ENCODE measurements at regions not wholly inside any gene's neighbourhood (a gene's known extent, or its start where the extent isn't known, plus 50 kb on each side); places are given as distances from the start of the nearest gene placed in this dataset.
"Not testable (repeated sequence)": the region's sequence is repeated elsewhere in the genome, so short reads cannot be mapped to it uniquely, and the experiment has no call there.

DNA sequence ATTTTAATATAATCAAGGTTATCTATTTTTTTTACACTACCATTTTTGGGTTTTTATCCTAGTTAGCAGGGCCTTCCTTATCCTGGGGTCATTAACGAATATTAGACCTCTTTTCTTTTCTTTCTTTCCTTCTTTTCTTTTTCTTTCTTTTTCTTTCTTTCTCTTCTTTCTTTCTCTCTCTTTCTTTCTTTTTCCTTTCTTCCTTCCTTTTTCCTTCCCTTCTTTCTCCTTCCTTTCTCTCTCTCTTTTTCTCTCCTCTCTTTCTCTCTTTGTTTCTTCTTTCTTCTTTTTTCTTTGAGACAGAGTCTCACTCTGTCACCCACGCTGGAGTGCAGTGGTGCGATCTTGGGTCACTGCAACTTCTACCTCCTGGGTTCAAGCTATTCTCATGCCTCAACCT is 120.4 kb upstream of the PDE7B start:
- no peak for DNase-seq

DNA sequence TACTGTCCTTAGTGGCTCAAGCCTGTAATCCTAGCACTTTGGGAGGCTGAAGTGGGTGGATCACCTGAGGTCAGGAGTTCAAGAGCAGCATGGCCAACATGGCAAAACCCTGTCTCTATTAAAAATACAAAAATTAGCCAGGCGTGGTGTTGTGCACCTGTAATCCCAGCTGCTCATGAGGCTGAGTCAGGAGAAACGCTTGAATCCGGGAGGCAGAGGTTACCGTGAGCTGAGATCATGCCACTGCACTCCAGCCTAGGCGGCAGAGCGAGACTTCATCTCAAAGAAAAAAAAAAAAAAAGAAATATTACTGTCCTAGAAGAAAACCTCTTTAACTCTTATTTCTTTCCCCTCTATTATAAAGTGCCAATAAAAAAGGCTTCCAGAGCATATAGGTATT is 115.2 kb upstream of the PDE7B start:
- DNase-seq: not testable (repeated sequence)

DNA sequence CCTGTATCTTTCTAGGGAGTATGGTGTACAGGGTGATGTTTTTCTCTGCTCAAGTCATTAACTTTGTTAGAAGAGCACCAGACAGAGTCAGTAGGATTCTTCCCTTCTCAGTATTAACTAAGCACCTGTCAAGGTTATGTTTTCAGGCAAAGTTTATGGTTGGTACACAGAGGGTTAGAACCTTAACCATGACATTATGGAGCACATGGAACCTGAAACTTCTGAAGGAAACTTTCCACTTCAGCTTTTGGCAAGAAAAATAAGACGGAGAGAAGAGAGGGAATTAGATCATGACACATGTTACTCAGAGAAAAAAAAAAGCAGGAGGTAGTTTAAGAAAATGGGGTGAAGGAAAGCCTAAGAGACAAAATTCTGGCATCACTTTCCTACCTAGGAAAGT is 112.9 kb upstream of the PDE7B start:
- DNase-seq: no peak

DNA sequence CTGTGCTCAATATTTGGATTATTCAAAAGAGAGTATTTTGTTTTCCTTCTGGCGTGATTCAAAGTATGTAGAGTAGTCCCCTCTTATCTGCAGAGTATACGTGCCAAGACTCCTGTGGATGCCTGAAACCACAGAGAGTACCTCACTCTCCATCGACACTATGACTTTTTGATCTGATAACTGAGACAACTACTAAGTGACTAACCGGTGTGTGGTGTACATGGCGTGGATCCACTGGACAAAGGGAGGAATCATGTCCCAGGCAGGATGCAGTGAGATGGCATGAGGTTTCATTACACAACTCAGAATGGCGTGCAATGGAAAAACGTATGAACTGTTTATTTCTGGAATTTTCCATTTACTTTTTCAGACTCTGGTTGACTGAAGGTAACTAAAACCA is 112.2 kb upstream of the PDE7B start:
- DNase-seq: no peak

DNA sequence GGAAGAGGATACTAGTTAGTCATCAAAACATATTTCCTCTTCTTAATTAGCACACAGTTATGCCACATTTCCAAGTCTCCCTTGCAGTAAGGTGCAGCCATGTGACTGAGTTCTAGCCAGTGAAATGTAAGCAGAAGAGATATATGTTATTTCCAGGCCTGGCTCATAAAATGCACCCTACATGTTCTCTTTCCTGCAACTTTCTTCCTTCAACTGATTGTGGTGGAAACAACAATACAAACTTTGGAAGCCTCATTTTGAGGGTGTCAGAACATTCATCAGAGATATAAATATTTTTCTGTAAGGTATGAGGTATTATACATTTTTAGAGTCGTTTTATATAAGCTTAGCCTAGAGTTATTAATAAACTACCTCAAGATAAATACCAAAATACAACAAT is 110.9 kb upstream of the PDE7B start:
- DNase-seq: no peak

DNA sequence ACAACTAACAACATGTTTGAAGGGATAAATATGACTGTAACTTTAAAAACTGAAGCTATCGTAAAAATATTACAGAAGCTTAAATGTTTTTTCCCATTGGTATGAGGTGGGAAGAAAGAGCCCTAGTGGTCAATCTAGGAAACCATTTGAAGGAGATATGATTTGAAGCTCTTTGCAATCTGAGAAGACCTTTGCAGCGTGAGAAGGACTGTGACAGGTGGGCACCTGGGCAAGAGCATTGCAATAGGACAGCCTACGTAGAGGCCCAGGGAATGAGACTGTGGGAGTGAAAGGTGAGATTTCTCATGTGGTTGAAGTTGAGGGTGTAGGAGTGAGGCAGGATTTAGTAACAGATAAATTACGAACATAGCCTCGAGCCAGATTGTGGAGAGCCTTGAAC is 108.0 kb upstream of the PDE7B start:
- no peak for DNase-seq

DNA sequence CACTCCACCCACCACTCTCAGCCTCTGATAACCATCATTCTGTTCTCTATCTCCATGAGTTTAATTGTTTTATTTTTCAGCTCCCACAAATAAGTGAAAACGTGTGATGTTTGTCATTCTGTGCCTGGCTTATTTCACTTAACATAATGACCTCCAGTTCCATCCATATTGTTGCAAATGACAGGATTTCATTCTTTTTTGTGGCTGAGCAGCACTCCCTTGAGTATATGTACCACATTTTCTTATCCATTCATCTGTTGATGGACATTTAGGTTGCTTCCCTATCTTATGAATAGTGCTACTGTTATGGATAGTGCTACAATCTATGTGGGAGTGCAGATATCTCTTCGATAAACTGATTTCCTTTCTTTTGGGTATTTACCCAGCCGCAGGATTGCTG is 103.3 kb upstream of the PDE7B start:
- no peak for DNase-seq

DNA sequence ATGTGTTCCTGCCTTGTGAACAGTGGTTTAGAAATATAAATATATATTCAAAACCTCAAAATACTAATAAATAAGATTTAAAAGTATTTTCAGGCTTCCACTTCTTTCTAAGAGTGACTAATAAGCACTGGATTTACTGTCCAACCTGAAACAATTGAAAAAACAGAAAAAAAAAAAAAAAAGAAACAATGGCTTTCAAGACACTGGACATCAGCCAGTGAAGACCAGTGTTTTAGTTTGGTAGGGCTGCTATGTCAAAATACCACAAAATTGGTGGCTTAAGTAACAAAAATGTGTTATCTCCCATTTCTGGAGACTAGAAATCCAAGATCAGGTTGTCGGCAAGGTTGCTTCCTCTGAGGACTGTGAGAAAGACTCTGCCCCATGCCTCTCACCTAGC is 101.4 kb upstream of the PDE7B start:
- no peak for DNase-seq

DNA sequence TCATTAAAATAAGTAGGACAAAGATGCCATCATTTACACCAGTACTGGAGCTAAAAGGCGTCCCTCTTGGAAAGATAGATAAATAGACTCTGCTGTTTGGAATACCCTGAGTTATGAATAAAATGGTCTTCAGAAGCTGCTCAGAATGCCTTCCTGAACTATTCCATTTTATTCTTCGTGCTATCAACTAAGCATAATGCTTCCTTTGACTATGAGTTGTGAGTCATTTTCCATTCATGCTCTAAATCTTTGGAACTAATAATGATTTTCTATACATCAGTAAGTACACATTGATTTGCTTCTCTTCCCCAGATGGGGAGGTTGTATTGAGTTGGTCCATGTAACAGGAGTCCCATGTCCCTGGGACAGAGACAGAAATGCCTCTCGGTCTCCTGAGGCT is 98.3 kb upstream of the PDE7B start:
- no peak for DNase-seq

DNA sequence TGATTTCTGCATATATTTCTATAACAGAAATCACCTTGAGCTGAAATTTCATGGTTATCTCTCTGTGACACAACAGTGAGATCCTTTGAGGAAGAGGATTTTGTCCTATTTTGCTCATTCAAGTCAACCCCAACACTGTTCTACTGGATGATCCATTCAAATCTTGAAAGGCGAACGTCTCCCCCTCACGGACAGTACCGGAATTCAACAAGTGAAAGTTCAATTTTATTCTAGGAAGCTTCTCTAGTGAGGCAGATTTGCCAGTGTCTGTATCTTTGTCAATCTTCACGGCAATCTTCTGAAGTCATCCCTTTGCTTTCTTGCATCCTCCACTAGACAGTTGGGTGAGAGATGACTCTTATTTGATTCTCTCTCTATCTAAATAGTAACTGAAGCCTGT is 91.7 kb upstream of the PDE7B start:
- DNase-seq: no peak

DNA sequence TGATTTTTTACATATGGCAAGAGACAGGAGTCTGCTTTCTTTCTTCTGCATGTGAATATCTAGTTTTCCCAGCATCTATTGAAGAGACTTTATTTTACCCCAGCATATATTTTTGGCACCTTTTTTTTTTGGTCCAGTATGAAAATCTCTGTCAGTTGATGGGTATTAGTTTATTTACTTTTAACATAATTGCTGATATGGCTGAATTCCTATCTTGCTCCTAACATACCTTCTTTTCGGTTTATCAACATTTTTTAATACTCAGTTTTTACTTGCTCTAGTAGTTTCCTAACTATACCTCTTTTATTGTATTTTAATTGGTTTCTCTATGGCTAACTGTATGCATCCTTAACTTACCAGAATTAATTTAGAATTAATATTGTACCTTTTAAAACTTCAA is 77.5 kb upstream of the PDE7B start:
- no peak for DNase-seq

DNA sequence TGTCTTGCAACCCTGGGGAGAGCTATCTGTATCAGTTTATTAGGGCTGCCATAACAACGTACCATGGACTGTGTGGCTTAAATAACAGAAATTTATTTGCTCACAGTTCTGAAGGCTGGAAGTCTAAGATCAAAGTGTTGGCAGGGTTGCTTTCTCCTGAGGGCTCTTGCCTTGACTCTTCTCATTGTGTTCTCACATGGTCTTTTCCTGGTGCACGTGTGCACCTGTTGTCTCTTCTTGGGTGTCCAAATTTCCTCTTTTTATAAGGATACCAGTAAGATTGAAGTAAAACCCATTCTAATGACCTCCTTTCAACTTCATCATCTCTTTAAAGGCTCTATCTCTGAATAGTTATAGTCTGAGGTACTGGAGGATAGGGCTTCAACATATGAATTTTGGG is 72.3 kb upstream of the PDE7B start:
- DNase-seq: no peak

DNA sequence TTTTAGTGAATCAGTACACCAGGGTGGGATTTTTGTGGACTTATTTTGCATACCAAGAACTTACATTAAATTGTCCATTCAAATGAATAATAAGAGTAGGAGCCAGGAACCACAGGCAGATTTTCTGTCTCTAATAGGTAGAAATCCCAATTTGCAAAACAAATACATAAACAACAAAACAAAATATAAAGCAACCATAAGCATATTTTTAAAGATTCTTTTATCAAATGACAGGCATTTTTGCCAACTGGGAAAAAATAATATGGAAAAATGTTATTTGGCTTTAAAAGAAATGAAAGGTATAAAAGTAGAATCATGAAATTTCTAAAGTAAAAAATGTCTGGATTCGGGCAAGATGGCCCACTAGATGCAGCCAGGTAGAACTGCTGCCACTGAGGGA is 71.2 kb upstream of the PDE7B start:
- no peak for DNase-seq

DNA sequence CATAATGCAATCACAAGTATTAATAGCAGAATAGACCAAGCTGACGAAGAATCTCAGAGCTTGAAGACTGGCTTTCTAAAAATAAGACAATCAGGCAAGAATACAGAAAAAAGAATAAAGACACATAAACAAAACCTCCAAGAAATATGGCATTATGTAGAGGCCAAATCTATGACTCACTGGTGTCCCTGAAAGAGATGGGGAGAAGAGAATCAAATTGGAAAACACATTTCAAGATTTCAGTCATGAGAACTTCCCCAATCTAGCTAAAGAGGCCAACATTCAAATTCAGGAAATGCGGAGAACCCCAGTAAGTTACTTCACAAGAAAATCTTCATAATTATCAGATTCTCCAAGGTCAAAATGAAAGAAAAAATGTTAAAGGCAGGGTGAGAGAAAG is 69.0 kb upstream of the PDE7B start:
- DNase-seq: no peak

DNA sequence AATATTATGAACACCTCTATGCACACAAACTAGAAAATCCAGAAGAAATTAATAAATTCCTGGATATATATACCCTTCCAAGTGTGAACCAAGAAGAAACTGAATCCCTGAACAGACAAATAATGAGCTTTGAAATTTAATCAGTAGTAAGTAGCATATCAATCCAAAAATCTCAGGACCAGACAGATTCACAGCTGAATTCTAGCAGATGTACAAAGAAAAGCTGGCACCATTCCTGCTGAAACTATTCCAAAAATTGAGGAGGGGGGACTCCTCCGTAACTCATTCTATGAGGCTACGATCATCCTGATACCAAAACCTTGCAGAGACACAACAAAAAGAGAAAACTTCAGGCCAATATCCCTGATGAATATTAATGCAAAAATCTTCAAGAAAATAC is 67.0 kb upstream of the PDE7B start:
- DNase-seq: no peak

DNA sequence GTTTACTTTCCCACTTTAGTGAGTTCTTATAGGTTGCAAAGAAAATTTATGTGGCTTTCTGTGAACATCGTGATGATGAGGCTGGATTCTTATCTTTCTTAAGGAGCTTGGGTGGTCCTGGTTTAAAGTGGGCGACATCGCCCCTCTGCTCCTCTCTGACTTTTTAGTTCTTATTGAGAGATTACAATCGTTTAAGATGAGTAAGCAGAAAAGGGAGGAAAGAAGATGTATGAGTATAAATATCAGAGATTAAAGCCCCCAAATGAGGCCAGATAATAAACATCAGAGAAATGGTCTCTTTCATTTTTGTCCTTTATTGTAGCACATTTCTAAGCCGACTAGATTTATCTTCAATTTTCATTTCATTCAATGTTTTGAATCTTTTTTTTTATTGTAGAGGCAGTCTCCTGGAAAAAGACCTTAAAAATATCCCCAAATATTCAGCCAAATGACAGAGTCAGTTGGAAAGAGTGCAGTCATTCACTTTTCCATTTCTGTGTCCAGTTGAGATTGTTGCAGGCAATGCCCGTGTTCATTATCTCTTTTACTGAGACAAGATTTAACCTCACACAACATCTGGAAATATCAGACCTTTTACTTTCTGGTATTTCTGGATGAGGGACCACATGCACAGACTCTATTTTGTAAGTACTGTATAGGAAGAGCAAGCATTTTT is 62.0 kb upstream of the PDE7B start:
- DNase-seq: no peak

DNA sequence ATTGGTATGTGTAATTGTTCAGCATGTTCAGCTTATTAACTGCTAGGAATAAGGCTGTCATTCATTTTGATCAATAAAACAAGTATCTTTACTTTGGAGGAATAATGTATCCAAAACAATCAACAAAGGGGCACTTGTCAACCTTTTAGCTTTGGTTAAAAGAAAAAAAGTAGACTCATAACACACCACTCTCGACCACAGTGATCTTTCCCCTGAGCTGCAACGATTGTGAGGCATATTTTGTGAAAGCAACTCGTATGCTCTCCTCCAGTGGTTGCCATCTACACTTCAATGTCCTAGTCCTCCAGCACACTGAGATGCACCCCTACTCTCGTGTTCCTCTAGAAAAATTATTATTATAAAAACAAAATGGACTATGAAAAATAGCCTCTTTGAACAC is 60.1 kb upstream of the PDE7B start:
- DNase-seq: no peak

DNA sequence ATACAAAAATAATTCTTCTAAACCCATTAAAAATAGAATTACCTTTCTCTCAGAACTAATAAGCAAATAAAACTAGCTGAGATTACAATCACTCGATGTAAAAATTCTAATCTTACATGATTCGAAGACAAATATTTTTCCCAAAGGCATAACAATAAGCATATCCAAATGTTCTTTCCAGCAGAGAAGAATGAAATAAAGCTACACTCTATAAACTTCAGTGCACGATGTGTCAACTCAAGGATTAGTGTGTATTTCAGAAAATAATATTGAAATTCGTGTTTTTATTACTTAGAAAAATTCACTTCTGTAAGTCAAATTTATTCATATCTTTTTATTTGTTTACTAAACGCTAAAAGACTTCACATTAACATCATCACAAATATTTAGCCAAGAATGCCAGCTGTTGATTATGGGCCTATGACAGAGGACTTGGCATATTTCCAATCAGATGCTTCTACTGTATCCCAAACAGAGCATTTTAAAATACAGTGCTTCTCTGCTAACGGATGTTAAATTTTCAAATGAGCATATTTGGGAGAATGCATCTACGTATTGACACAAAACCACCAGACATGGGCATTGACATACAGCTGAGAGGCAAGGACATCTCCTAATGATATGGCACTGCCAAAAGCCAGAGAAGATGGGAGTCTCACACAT is 54.7 kb upstream of the PDE7B start:
- DNase-seq: peak; percentile 9

DNA sequence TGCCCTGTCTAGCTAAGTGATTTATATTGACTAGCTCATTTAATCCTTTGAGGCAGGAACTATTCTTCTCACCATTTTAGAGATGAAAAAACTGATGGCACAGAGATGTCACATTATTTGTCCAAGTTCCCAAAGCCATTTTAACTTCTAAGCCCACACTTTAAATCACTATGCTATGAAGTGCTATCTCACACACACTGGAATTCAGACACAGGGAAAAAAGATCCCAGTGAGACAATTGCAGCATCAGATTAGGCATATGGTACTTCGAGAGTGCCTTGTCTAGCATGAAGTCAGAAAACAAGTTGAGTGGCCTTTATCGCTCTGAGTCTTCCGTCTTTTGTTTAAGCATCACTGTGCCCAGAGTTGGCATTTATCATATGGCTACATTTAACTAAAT is 54.1 kb upstream of the PDE7B start:
- no peak for DNase-seq

DNA sequence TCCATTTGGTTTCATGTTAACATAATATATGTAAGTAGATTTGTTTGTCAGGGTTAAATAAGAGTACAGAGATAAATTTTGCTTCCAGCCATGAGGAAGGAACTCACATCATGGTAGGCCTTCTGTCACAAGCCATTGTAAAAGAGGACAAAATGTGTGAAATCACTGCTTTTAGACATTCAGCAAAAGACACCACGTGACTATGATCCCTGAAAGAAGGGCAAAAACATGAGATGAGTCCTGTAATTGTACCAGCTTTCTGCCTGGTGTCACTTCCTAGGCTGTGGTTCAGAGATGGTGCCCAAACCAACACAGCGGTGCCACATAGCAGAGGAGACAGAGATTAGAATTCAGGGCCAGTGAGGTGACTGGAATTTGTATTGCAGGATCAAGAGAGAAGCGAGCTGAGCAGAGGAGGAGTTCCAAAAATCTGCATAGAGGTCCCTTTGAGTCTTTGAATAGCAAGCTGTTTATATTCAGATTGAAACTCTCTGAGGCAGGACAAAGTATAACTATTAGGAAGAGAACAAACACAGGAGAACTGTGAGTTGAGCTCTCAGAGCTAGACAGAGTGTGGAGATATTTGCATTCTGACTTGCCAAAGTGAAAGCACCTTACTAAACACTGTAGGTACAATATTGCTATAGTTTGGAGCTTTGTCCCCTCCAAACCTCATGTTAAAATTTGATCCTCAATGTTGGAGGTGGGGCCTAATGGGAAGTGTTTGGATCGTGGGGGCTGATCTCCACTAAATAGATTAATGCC is 52.6 kb upstream of the PDE7B start:
- DNase-seq: no peak

Data from NCI-H1092 treated with DMSO at 0.1 percent for 48 hours (cell line).